ENCODE measurements at regions not wholly inside any gene's neighbourhood (a gene's known extent, or its start where the extent isn't known, plus 50 kb on each side); places are given as distances from the start of the nearest gene placed in this dataset.
A peak's percentile ranks its signal among the peaks of the same experiment; 100 is the strongest.

GRCh38 chr4:96839441-96839840 is 999.5 kb downstream of the PDHA2 start:
- no peak for DNase-seq

GRCh38 chr4:96841801-96842200 is 1001.9 kb downstream of the PDHA2 start:
- no peak for DNase-seq

DNA sequence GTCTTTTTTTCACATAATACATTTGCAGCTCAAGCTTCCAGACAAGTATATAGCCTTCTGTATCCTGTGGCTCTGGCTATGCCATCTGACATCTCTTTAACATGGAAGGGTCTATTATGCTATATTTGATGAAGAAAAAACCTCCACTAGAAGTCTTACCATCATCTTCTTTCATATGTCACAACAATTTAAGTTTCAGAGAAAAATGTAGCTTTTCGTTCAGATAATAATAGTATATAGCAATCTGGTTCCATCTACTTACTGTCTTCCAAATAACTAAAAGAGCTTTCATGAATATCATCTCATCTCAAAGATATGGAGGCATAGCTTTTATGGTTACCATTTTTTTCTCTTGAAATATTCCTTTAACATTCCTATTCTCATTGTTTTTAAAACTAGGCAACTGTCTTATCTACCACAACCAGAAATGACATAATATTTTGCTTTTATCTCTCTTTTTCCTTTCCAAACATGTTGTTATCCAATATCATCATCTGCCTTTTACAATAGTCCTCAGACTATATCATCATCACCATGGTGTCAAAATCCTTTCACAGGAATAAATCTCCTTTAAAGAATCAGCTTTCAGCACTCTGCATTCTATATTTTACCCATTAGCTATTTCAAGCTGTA is 1005.1 kb downstream of the PDHA2 start:
- DNase-seq = no peak

GRCh38 chr4:96845819-96846218 is 1005.9 kb downstream of the PDHA2 start:
- DNase-seq = no peak

GRCh38 chr4:96874657-96875056 is 1034.8 kb downstream of the PDHA2 start:
- no peak for DNase-seq

DNA sequence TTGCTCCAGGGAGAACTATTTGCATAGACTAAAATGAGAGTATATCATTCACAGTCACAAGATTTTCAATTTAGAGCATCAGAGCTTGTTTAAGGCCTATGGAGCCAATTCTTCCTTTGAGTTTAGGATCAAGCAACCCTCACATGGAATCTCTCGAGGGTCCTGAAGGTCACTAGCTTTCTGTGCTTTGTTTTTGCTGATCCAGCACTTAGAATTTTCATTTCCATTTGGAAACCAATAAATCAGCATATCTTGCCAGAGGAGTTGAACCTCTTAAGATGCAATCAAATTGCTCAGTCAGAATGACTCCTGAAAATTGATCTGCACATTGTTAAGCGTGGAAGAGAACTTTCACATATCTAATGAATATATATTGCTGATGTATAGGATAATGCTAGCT is 1039.6 kb downstream of the PDHA2 start:
- DNase-seq = no peak

DNA sequence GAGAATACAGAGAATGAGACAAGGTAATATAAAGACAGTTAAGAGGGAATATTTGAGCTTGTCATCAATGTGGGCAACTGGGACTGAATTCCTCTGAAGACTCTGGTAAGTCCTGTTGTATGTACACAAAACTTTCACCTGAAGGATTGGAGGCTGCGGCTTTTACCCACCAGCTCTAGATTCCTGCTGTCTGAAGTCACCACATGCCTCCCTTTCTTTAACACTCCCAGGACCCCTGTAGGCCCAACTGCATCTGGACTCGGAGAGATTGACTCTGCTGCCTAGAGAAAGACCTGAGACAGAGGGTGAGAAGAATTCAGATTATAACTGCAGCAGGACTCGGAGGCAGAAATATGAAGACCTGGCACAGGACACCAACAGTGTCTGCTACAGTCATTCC is 1048.0 kb downstream of the PDHA2 start:
- no peak for DNase-seq

- DNase-seq = no peak
Measured at GRCh38 chr4:96894621-96895020, 1054.7 kb downstream of the PDHA2 start.

GRCh38 chr4:96895826-96896225 is 1055.9 kb downstream of the PDHA2 start:
- no peak for DNase-seq

DNA sequence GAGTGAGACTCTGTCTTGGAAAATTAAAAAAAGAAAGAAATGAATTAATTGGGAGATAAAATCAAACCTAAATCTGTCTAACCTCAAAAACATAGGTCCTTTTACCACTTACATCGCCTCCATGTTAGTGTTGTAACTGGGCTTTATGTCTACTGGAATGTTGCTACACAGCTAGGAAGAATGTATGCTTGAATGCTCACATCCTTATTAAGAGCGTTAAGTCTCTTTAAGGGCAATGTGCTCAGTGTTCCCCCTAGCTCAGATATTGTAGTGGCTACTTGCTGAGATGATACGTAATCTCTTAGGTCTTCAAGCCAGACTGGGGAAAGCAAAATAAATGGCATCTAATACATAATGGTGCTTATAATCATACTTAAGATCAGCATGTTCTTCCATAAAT is 1072.8 kb downstream of the PDHA2 start:
- no peak for DNase-seq

GRCh38 chr4:96913441-96914080 is 1073.7 kb downstream of the PDHA2 start:
- peak in 1 of 2 experiments; percentile 27 for DNase-seq

- no peak for DNase-seq
Measured at GRCh38 chr4:96916711-96917110, 1076.8 kb downstream of the PDHA2 start.

- DNase-seq = peak in 1 of 2 experiments; percentile 6
Measured at GRCh38 chr4:96936886-96937285, 1097.0 kb downstream of the PDHA2 start.

- no peak for DNase-seq
Measured at GRCh38 chr4:96946552-96946951, 1106.7 kb downstream of the PDHA2 start.

DNA sequence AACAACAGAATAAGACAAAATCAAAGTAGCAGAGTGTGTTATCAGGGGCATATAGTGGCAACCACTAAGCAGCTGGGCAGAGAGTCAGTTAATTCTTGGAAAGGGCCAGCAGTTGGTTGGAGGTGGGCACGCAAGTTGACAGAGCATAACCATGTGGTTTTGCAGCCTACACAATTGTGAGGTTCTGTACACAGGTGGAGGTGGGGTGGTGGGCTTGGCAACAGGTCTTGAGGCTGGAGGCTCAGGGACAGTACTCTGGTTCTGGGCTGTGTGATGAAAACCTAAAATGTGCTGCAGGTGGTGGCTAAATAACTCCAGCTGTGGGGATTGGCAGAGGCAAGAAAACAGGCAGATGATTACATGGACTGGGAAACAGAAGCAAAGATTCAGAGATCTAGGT is 1112.7 kb downstream of the PDHA2 start:
- DNase-seq = no peak

GRCh38 chr4:96955226-96955625 is 1115.3 kb downstream of the PDHA2 start:
- peak in 1 of 2 experiments; percentile 3 for DNase-seq

DNA sequence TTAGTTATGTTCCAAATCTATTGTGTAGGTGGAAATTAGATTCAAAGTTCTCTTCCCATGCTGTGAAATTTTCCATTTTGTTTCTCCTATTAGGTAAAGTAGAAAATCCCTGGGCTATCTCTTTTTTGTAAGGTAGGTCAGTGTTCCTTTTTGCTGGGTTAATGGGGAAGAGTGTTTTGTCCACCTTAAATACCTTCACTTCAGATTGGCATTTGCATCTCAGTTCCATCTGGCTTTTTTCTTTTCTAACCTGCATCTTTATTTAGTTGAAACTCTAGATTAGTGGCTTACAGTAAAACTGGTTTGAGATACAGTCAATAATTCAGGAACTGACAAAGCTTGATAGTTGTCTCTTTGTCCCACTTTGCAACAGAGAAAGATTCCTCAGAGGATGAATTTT is 1115.8 kb downstream of the PDHA2 start:
- DNase-seq = no peak

DNA sequence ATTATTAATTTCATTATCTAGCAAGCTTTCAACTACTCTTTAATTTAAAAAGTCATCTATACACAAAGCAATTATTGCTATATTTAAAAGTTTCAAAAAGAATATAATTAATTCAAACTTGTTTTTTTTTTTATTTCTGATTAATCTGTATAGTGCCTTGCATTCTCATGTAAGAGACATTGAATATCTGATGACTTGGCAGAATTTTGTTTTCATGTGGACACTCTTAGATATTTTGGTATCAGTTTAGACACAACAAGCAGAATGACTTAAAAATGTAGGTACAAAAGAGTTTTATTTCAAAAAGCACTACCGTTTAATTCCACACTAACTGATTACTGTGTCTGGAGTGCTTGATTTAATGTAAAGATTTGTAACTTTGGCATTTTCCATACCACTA is 1129.6 kb downstream of the PDHA2 start:
- no peak for DNase-seq

DNA sequence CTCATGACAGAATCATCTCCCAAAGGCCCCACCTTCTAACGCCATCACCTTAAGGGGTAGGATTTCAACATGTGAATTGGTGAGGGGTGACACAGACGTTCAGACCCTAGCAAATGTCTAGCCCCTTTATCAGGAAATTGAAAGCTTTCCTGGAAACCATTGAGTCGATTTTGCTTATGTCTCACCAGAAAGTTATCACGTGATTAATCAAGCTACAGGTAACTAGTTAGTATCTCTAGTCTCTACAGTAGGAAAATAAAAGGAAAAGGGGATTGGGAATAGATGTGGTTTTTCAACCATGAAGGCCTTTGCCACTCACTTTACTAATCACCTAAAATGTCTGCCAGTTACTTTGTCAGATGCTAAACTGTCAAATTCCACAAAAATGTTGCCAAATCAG is 1133.0 kb downstream of the PDHA2 start:
- no peak for DNase-seq

DNA sequence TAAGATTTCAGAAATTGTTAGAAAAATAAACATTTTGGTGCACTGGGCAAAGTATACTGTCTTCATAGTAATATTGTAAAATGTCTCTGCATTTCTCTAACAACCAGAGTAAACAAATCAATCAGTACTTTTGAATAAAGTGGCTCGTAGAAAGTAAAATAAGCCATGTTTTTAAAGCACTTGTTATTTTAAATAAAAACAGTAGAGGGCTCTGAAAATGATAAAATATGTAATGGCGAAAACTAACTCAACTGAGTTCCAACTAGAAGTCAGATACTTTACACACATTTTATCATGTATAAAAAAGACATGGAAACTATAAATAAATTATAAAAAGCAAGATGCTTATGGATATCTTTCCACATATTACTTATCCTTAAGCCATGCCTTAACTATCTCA is 1134.4 kb downstream of the PDHA2 start:
- DNase-seq = no peak

DNA sequence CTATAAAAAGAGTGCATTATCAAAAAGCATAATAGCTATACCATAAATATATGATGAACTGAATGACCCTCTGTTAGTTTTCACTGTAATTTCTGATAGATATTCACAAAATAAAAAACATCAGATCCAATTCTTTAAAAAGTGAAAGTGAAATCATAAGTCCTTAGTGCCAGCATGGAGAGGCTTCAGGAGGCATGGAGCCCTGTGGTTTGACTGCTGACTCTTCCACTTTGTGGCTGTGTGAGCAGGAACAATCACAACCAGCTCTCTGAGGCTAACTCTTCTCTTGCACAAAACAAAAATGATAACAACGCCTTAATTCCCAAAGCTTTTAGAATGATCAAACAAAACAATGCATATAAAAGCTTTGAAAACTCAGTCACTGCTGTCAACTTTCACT is 1143.9 kb downstream of the PDHA2 start:
- no peak for DNase-seq

- DNase-seq = no peak
Measured at GRCh38 chr4:96986816-96987215, 1146.9 kb downstream of the PDHA2 start.

DNA sequence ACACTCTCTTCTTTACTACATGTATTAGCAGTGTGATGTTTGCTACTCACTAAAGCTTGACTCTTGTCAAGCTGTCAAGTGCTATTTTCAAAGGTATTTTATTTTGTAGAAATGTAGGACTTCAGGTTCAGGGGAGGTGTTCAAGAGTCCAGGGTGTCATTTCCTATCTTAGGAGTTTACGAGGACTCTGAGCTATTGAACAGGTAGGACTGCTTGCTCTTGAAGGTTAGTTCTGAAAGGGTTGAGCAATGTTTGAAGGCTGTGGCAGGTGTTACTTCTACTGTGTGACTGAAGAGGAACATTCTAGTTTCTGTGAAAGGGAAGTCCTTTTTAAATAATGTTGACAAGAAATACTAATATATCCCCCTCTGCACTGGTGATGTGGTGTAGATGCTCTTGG is 1151.2 kb downstream of the PDHA2 start:
- DNase-seq = no peak

DNA sequence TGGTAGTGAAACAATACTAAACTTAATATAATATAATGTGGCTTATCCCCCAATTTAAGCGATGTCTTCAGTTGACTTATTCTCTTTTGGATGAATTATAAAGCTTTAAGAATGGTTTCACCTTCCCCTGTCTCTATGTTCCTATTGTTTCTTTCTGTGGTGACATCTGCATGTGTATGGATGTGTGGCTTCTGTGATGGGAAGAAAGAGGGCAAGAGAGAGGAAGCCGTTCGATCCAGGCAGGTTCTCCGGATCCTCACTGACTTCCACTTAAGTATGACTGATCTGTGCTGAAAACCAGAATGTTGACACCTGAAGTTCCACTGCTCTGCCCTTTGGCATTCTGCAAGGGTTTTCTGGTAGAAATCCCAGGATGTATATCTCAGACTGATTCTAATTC is 1150.8 kb downstream of the STPG2 start:
- no peak for DNase-seq

DNA sequence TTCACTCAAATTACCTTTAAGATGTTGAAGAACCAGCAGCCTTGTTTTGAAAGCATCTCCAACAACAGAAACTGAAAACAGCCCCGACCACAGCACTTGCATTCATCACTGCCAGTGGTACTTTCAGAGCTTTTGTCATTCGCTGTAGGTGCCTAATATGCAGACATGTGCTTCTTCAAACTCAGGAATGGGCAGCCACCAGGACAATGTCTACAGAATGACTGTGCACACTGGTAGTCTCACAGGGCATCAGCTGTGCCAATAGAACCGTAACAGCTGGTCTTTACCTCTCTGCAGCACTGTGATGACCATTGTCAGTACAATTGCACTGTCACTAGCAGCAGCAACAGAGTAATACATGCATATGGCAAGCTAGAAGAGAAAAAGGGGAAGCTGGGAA is 1149.7 kb downstream of the STPG2 start:
- DNase-seq = no peak

Measured in NCI-H446 (cell line).